GM21529 (cell line): ENCODE measurements at regions not wholly inside any gene's neighbourhood (a gene's known extent, or its start where the extent isn't known, plus 50 kb on each side); places are given as distances from the start of the nearest gene placed in this dataset.

ENCODE experiments used
- ATAC-seq: cut with Tn5 transposase; IDR thresholded peaks from one replicate; pipeline ENCODE4 v1.9.1; 2021; ENCODE audit not compliant: unreplicated experiment

DNA sequence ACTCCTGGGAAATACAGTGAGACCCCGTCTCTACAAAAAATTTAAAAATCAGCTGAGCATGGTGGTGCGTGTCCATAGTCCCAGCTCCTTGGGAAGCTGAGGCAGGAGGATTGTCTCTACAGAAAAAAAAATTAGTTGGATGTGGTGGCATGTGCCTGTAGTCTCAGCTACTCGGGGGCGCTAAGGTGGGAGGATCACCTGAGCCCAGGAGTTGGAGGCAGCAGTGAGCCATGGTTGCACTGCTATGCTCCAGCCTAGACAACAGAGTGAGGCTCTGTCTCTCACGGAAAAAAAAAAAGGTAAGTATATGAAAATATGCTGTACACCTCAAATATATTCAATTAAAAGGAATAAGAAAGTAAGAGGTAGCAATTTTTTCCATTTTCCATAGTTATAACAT is 92.5 kb upstream of the TGIF1 start:
- ATAC-seq, result no peak

DNA sequence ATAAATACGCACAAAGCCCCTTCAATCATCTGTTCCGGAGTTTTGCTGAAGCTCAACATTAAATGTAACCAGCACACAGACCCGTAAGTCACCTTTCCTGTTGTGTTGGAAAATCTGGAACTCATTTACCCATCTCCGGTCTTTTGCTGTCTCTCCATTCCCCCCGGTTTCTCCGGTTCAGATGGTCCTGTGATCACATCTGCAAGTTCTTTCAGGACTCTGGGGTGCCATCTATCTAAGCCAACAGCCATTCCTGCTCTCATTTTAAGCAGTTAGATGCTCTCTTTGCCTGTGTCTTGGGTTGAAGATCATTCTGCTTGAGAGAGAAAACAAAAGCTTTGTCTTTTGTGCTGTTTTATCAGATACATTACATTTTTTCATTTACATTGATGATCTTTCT is 91.7 kb upstream of the TGIF1 start:
- ATAC-seq, result no peak

DNA sequence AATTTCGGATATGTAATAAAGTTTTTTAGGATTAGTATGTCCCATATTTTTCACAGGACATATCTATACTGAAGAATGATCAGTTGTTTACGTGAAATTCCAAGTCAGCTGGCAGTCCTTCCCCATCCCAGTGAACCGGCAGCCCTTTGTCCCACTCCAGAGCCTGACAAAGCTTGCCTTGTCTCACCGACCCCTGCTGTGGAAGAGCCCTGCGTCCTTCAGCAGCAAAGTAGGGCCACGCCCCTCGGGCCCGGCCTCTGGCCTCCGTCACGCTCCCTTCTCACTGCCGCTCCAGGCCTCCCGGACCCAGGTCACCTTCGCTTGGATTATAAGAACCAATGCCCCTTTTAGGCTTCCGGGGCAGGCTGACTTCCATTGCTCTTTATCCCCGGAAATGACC is 89.8 kb upstream of the TGIF1 start:
- no peak for ATAC-seq

DNA sequence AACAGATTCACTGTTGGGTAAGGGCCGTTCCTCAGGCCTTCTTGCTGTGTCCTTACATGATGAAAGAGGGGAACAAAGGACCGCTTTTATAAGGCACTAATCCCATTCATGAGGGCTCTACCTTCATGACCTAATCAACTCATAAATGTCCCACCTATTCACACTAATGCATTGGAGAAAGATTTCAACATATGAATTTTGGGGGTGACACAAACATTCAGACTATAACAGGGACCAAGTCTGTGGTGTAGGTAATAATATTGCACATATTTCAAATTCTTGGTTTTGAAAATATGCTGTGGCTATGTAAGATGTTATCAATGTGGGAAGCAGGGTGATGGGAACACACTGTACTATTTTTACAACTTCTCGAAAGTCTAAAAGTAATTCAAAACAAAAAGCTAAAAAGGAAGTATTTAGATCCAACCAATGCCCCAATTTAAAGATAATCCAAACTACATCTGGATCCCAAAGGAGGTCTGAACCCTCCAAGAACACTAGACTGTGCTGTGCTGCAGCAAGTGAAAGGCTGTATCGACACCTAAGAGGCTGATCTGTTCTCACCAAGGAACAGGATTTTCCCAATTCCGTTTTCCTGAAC is 82.4 kb upstream of the TGIF1 start:
- ATAC-seq, result no peak

DNA sequence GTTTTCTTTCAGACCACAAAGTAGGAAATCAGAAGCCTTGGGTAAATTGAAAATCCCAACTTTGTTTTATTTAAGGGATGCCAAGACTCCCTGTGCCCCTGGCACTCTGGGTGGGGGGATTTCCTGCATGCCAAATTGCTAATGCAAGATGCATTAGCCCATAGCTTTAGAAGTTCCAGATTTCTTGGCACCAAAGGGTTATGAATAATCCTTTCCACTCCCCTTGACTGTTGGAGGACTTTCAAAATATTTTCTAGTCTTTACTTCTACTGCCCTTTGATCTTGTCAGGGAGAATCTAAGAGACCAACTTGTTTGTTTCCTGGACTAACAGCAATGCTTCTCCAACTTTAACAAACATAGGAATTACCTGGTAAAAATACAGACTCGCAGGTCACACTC is 81.8 kb upstream of the TGIF1 start:
- no peak for ATAC-seq

DNA sequence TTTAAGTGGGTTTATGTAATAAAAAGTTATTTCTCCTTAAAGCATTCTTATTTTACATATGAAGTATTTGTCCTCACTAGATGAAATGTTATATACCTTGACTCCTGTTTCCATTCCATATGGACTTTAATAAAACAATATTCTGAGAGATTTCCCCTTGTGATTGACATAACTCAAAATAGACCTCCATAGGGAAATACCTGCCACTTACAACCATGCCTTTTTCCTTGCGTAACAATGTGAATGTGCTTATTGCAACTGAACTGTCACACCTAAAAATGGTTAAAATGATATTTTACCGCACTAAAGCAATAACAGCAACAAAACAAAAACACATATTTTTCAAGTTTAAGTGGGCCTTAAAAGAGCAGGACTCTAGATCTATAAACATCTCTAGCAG is 70.3 kb upstream of the TGIF1 start:
- no peak for ATAC-seq

DNA sequence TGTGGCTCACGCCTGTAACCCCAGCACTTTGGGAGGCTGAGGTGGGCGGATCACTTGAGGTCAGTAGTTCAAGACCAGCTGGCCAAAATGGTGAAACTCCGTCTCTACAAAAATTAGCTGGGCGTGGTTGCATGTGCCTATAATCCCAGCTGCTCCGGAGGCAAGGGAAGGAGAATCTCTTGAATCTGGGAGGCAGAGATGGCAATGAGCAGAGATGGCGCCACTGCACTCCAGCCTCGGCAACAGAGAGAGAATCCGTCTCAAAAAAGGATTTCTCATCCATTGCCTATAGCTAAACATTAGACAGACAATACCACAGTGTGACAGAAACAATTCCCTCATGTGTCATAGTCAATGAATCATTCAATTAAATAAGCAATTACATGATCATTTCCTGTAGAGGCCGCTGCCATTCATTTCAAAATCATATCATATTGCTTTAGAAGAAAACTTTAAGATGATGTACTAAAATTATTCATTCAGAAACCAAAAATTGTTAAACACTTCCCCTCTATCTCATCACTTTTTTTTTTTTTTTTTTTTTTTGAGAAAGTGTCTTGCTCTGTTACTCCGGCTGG is 69.5 kb upstream of the TGIF1 start:
- no peak for ATAC-seq

DNA sequence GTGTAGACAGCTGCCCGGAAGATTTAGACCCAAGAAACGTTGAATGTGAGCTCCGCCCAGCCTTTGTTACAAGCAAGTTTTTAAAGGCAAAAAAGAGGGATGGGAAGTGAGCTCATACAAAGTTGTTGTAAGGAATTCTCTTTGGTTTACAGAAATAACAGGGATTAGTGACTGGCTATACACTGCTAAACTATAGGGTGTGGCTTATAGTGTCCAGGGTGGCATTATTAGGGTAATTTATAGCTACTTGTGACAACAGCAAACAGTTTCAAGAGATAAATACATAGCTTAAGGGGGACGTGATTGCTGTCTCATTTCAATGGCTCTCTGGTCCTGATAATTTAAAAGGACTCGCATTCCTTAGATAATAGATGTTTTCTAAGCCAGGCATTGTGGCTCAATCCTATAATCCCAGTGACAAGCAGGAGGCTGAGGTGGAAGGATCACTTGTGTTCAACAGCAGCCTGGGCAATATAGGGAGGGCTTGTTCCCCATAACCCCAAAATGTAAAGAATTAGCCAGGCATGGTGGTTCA is 66.5 kb upstream of the TGIF1 start:
- no peak for ATAC-seq

DNA sequence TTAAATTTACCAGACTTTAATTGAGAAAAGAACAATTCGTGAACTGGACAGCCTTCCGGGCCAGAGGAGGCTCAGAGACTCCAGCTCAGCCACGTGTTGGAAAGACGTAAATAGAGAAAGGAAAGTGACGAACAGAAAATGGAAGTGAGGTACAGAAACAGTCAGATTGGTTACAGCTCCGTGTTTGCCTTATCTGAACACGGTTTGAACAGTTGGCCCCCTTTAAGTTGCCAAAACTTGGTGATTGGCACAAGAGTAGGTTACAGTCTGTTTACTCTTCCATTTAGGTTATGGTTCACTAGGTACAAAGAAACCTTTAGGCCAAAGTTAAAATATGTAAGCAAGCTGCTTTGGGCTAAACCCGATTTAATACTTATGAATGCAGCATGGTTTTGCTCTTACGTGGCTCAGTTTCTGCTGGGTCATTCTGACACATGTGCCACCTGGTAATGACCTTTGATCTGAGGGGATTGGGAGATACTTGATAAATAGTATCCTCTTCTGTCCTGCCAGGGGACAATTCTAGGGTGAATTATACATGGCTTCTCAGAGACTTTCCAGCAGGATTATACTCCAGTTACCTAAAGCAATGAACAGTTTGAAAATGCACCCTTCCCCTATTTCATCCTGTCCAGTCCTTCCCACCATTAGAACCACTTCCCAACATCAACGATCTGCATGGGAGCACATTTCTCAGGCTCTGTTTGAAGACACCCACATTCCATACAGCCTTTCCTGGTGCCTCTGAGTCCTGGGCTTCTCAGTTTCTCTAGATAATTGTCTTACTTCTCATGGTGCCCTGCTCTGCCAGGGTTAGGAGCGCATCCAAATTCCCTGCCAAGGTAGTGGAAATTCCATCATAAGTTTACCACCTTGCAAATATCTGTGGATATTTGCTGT is 65.1 kb upstream of the TGIF1 start:
- peak; percentile 88 for ATAC-seq

DNA sequence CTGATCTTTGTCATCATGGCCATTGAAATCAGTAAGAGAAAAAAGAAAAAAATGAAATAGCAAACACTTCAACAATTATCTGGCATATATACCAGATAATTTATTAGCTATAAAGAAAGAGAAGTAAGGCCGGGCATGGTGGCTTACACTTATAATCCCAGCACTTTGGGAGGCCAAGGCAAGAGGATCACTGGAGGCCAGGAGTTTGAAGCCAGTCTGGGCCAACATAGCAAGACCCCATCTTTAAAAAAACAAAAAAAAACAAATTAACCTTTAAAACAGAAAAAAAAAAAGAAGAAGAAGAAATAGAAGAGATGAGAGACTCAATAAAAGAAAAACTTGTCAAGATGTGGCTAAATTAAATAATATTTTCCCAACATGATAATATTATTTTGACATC is 61.6 kb upstream of the TGIF1 start:
- no peak for ATAC-seq

DNA sequence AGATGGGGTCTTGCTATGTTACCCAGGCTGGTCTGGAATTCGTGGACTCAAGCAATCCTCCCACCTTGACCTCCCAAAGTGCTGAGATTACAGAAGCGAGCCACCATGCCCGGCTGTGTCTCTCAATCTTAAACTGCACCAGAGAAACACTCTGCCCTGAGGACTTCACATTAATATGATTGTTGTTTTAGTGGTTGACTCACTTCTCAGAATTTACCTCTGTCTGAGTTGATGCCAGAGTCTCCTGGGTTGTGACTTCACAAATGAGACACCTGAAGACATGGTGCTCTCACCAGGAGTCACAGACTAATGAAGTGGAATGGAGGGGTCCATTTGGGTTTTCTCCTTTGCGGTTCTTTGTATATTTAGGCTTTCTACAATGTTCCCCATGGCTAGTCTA is 61.0 kb upstream of the TGIF1 start:
- no peak for ATAC-seq

DNA sequence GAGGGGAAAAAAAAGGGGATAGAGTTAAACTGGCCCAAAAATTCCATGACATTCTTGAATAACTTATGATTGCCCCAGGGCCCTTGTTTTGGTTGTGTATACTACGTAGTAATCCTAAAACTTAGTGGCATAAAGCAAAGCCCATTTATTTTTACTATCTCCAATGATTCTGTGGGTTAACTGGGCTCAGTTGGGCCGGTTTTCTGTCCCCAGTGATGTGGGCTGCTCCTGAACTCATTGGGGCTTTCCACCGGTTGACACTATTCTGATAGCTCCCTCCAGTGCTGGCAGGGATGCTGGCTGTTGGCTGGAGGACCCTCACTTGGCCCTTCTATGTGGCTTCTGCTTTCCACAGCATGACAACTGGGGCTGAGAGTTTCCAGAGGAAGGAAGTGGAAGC is 60.0 kb upstream of the TGIF1 start:
- no peak for ATAC-seq

DNA sequence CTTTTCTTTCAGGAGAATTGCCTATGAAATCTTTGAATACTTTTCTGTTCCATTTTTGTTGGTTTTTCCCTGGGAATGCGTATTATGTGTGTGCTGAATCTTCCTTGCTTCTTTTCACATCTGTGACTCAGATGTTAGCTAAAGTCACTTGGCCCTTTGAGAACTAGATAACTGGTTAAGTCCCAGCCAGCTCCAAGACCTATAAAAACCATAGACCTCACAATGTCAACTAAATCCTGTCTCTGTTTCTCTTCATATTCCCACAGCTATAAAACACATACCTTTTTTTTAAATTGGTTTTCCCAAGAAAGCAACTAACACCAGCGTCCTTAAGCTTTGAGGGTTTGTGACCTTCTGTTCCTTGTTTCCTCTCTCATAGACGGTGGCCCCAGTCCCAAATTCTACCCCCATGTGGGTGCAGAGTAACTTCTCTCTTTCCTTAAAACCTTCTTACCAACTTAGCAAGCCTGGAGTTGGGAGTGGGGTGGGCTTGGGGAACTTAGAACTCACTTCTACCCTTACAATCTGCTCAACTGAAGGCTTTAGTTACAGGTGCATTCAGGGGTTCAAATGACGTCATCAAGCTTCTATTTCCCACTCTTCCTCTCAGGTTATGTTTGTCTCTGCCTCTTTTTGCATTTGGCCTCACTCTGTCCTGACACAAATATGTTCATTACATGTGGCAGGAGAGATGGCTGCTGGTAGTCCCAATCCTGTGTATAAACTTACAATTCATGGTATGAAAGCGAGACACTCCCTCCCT is 58.1 kb upstream of the TGIF1 start:
- no peak for ATAC-seq

DNA sequence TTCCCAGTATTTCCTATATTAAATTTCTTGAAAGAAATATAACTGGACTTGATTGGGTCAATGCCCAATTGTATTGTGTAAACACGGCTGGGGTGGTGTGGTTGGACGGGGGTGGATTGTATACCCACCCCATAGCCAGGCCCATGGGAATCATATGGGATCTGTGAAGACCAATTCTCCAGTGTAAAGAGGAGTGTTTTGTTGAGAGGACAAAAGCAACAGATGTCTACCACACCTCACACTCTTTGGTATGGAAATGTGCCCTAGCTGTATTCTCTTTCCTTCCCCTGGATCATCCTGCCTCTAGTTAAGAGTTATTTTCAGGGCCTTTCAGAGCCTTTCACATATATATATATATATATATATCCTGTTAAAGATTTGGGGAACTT is 57.5 kb upstream of the TGIF1 start:
- no peak for ATAC-seq

DNA sequence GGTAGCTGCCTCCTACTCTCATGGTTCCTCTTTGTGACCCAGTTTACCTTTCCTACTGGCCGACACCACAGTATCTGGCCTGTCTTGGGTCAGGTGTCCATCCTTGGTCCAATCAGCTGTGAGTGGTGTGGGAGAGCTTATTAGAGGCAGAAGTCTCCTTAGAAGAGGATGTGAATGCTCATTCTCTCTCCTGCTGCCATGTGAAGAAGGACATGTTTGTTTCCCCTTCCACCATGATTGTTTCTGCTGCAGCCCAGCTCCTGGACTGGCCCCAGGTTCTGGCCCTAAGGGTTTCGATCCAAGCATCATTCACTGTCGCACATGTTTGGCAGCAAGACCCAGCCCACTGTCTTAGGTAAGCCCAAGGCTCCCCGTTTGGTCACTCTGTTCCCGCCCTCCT is 55.3 kb upstream of the TGIF1 start:
- no peak for ATAC-seq

DNA sequence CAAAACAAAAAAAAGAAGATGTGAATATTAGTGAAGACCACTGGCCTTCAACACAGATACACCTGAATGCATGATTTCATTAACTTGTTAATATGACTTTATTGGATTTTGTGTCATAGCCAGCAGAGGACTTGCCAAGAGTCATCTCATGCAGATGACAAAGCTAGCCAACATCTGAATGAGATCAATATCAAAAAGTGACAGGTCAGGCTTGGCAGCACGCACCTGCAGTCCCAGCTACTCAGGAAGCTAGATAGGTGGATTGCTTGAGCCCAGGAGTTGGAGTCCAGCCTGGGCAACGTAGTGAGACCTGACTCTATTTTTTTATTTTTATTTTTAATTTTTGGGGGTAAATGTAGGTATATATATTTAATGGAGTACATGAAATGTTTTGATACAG is 54.5 kb upstream of the TGIF1 start:
- ATAC-seq, result no peak

DNA sequence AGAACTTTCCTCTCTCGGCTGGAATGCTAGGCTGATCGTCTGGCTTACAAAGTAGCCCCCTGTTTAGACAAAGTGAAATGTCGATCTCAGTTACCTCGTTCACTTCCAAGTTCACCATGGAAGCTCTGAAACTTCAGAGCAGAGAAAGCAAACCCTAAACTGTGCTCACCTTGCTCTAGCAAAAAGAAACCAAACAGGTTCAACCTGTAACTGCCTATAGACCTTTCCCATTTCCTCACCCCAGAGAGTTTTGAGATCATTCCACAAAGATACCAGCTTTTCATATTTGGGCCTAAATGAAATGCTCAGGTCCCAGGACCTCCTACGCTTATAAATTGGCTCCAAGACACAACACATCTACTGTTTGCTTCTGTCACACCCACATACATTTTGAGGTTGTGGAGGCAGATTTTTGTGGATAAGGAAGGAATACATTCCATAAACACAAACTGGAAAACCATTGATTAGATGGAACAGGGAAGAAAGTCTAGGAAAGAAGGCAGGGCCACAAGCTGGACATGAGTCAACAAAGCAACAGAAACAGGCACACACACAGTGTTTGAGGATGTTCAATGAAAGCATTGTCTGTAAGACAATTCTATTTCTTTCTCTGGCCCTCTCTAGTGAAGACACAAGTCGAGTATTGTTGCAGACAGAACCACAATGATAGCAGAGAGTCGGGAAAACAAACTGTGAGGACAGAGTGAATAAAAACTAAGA is 52.8 kb upstream of the TGIF1 start:
- no peak for ATAC-seq

DNA sequence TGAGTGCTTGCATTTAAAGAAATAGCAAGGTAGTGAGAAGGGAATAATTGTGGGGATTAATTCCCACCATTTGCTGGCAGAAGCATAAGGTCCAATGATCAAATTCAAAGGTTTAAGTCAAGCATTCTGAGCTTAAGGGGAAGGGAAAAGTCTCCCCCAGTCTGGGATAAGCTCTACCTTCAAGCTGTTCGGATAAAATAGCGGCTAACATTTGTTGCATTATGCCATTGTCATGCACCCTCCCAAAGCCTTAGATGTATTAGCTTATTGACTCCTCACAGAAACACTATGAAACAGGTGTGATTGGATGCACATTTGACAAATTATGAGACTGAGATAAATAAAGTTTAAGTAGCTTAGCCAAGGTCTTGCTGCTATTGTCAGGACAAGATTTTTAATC is 52.2 kb upstream of the TGIF1 start:
- no peak for ATAC-seq
